ENCODE measurements at regions not wholly inside any gene's neighbourhood (a gene's known extent, or its start where the extent isn't known, plus 50 kb on each side); places are given as distances from the start of the nearest gene placed in this dataset.

- TF ChIP-seq MXI1 (IDR thresholded peaks at IDR 0.05; ENCODE audit: low read depth, low read length): no peak
- TF ChIP-seq JUND (IDR thresholded peaks at IDR 0.05): no peak
- no peak for TF ChIP-seq USF2 (IDR thresholded peaks at IDR 0.05; ENCODE audit: borderline replicate concordance, low read depth, low read length)
- no peak for TF ChIP-seq CTCF (IDR thresholded peaks at IDR 0.05)
- no peak for TF ChIP-seq POLR2AphosphoS5 (IDR thresholded peaks at IDR 0.05; ENCODE audit: low read depth, low read length)
- no peak for TF ChIP-seq ZBTB33 (IDR thresholded peaks at IDR 0.05; ENCODE audit: borderline replicate concordance, low read depth)
- no peak for TF ChIP-seq FOXM1 (IDR thresholded peaks at IDR 0.05; ENCODE audit: low read depth)
- TF ChIP-seq EZH2phosphoT487 (IDR thresholded peaks at IDR 0.05; ENCODE audit: borderline replicate concordance, low read depth): no peak
- no peak for TF ChIP-seq PBX3 (IDR thresholded peaks at IDR 0.05)
- no peak for TF ChIP-seq YY1 (IDR thresholded peaks at IDR 0.05; ENCODE audit: low read depth)
- no peak for TF ChIP-seq GABPA (IDR thresholded peaks at IDR 0.05; ENCODE audit: low read depth)
- no peak for TF ChIP-seq RCOR1 (IDR thresholded peaks at IDR 0.05; ENCODE audit: low read length)
Measured at GRCh38 chr9:129455151-129455995, 165.5 kb downstream of the C9orf50 start.
